MM.1S (cell line): ENCODE measurements at regions not wholly inside any gene's neighbourhood (a gene's known extent, or its start where the extent isn't known, plus 50 kb on each side); places are given as distances from the start of the nearest gene placed in this dataset.

Experiments used
- DNase-seq: peaks from one replicate; pipeline ENCODE4 v3.0.0-alpha.2; 2015
- H2AFZ ChIP-seq: fragments of 300-600 bp; sonication (generic); 2 replicates; pipeline ENCODE4 v1.6.0; 2016; ENCODE audit warnings: antibody characterized with exemption, low read length
- H3F3A ChIP-seq: fragments of 300-600 bp; sonication (generic); 2 replicates; pipeline ENCODE4 v1.6.1; 2016; ENCODE audit warnings: mild to moderate bottlenecking, antibody characterized with exemption, low read length, moderate library complexity, mixed read lengths; ENCODE audit not compliant: insufficient read depth
- H3K27ac ChIP-seq: fragments of 300-600 bp; sonication (generic); 2 replicates; pipeline ENCODE4 v1.5.1; 2016; ENCODE audit warnings: mild to moderate bottlenecking, low read length
- H3K27me3 ChIP-seq: fragments of 300-600 bp; sonication (generic); replicated peaks from 2 replicates; pipeline ENCODE4 v1.6.0; 2016; ENCODE audit warnings: low read length; ENCODE audit not compliant: insufficient read depth
- H3K36me3 ChIP-seq: fragments of 300-600 bp; sonication (generic); replicated peaks from 2 replicates; pipeline ENCODE4 v1.6.1; 2016; ENCODE audit warnings: mild to moderate bottlenecking, low read length, mixed read lengths; ENCODE audit not compliant: insufficient read depth
- H3K4me1 ChIP-seq: fragments of 300-600 bp; sonication (generic); 2 replicates; pipeline ENCODE4 v1.6.1; 2016; ENCODE audit warnings: low read length, mixed read lengths
- H3K4me2 ChIP-seq: fragments of 300-600 bp; sonication (generic); 2 replicates; pipeline ENCODE4 v1.6.0; 2016; ENCODE audit warnings: low read depth, low read length
- H3K4me3 ChIP-seq: fragments of 300-600 bp; sonication (generic); 2 replicates; pipeline ENCODE4 v1.5.1; 2016; ENCODE audit warnings: low read length, mixed read lengths
- H3K79me2 ChIP-seq: fragments of 300-600 bp; sonication (generic); 2 replicates; pipeline ENCODE4 v1.6.1; 2016; ENCODE audit warnings: mixed run types, low read length, mixed read lengths
- H3K9ac ChIP-seq: fragments of 300-600 bp; sonication (generic); 2 replicates; pipeline ENCODE4 v1.6.1; 2016; ENCODE audit warnings: low read length, mixed read lengths
- H3K9me2 ChIP-seq: fragments of 300-600 bp; sonication (generic); replicated peaks from 2 replicates; pipeline ENCODE4 v1.6.1; 2016; ENCODE audit warnings: mild to moderate bottlenecking, low read length, mixed read lengths; ENCODE audit not compliant: insufficient read depth
- H3K9me3 ChIP-seq: fragments of 300-600 bp; sonication (generic); replicated peaks from 2 replicates; pipeline ENCODE4 v1.6.1; 2016; ENCODE audit warnings: mild to moderate bottlenecking, low read length, mixed read lengths; ENCODE audit not compliant: insufficient read depth
- H4K20me1 ChIP-seq: fragments of 300-600 bp; sonication (generic); 2 replicates; pipeline ENCODE4 v1.6.1; 2016; ENCODE audit warnings: mild to moderate bottlenecking, low read length, moderate library complexity, mixed read lengths; ENCODE audit not compliant: insufficient read depth
- CTCF ChIP-seq: fragments of 300-600 bp; sonication (generic); IDR thresholded peaks from 2 replicates; pipeline ENCODE4 v1.5.1; 2016; ENCODE audit warnings: antibody characterized with exemption, low read length, mixed read lengths
- EZH2 ChIP-seq: fragments of 300-600 bp; sonication (generic); optimal IDR thresholded peaks from 2 replicates; pipeline ENCODE3; 2017; ENCODE audit warnings: low read depth, mild to moderate bottlenecking, antibody characterized with exemption, low read length, mixed read lengths
- EZH2phosphoT487 ChIP-seq: fragments of 300-600 bp; sonication (generic); IDR thresholded peaks from 2 replicates; pipeline ENCODE4 v1.6.1; 2018; ENCODE audit warnings: antibody characterized with exemption, low read length

GRCh38 chr6:44617416-44617815 lies 229.9 kb downstream of the CDC5L start:
- no peak for DNase-seq
- Histone ChIP-seq H3K79me2 (no peaks in the 10 kb centered on the region), H3K36me3 (no peaks in the 10 kb centered on the region), H4K20me1 (no peaks in the 10 kb centered on the region), H3K27ac (no peak overlapping the region), H3K9ac (no peak overlapping the region), H3K4me2 (no peak overlapping the region), H3K27me3 (no peaks in the 10 kb centered on the region), H3F3A (no peaks in the 10 kb centered on the region), H3K4me3 (no peak overlapping the region), H3K9me3 (no peaks in the 10 kb centered on the region), H2AFZ (no peak overlapping the region), H3K4me1 (no peaks in the 10 kb centered on the region), H3K9me2 (no peaks in the 10 kb centered on the region)
- TF ChIP-seq EZH2phosphoT487, result no peak
- TF ChIP-seq EZH2, result no peak
- no peak for TF ChIP-seq CTCF

GRCh38 chr6:44618371-44618770 lies 230.9 kb downstream of the CDC5L start:
- DNase-seq, result no peak
- H3K9me3 ChIP-seq, result no peaks in the 10 kb centered on the region

GRCh38 chr6:44620922-44621321 lies 233.4 kb downstream of the CDC5L start:
- Histone ChIP-seq H3K4me1 (no peaks in the 10 kb centered on the region), H3K4me3 (no peak overlapping the region)
- TF ChIP-seq EZH2, result no peak
- no peak for TF ChIP-seq EZH2phosphoT487
- TF ChIP-seq CTCF, result no peak

More at GRCh38 chr6:44618371-44618770, 230.9 kb downstream of the CDC5L start:
- Histone ChIP-seq H3K9me2 (no peaks in the 10 kb centered on the region), H3K36me3 (no peaks in the 10 kb centered on the region), H3K4me2 (no peak overlapping the region), H3K79me2 (no peaks in the 10 kb centered on the region), H3K9ac (no peak overlapping the region), H4K20me1 (no peaks in the 10 kb centered on the region), H2AFZ (no peak overlapping the region), H3K27ac (no peak overlapping the region), H3K27me3 (no peaks in the 10 kb centered on the region), H3F3A (no peaks in the 10 kb centered on the region), H3K4me3 (no peak overlapping the region), H3K4me1 (no peaks in the 10 kb centered on the region)
- TF ChIP-seq EZH2, result no peak
- TF ChIP-seq EZH2phosphoT487, result no peak
- TF ChIP-seq CTCF, result no peak

More at GRCh38 chr6:44620922-44621321, 233.4 kb downstream of the CDC5L start:
- Histone ChIP-seq H3K9me3 (no peaks in the 10 kb centered on the region), H3K36me3 (no peaks in the 10 kb centered on the region), H3K4me2 (no peak overlapping the region), H4K20me1 (no peaks in the 10 kb centered on the region), H3F3A (no peaks in the 10 kb centered on the region), H2AFZ (no peak overlapping the region), H3K9ac (no peak overlapping the region), H3K9me2 (no peaks in the 10 kb centered on the region), H3K79me2 (no peaks in the 10 kb centered on the region), H3K27me3 (no peaks in the 10 kb centered on the region), H3K27ac (no peak overlapping the region)
- no peak for DNase-seq
